NCI-H748 treated with DMSO at 0.1 percent for 48 hours (cell line): ENCODE measurements at regions not wholly inside any gene's neighbourhood (a gene's known extent, or its start where the extent isn't known, plus 50 kb on each side); places are given as distances from the start of the nearest gene placed in this dataset.

Source experiments
- DNase-seq: peaks from one replicate; lab custom pipeline; 2025; lab: John Stamatoyannopoulos, UW

DNA sequence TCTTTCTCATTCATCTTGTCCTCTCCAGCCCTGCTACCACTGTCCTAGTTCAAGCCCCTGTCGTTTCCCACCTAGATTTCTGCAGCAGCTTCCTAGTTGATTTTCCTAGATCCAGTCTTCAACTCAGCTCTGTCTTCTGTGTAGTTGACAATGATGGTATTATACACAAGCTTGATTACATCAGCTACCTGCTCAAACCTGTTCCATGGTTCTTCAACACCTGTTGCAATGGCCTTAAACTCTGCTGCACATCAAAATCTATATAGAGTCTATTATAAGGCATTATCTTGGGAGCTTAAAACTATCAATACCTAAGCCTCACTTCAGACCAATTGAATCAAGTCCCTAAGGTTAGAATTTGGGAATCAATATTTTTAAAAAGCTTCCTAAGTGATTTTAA is 71.7 kb upstream of the PELI2 start:
- DNase-seq, result no peak

DNA sequence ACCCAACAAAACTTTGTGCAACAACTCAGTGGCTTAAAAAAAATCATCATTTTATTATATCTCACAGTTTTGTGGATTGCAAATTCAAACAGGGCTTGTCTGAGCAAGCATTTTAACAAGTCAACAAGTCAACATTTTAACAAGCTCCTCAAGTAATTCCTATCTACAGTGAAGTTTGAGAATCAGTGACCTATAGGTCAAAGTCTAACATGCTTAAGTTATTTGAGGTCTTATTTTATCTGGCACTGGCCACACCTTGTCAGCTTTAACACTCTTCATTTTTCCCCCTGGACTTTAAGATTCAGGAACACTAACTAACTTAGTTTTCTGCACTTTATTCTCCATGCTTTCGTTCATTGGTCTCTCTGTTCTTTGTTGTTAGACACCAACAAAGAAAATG is 71.2 kb upstream of the PELI2 start:
- DNase-seq, result no peak

DNA sequence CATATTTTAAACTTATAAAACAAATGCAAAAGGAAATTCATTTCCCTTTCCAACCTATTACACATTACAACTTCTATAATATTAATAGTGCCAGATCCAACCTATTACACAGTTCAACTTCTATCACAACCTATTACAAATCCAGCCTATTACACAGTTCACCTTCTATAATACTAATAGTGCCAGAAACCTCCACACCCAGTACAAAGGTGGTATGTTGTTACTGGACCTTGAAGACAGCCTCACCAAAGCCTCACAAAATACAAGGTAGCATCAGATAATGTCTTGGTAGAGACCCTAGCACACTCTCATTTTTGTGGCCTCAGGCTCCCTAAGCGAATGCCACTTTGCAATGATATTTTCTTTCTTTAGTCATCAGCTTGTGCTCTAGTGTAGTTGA is 68.7 kb upstream of the PELI2 start:
- DNase-seq, result no peak

DNA sequence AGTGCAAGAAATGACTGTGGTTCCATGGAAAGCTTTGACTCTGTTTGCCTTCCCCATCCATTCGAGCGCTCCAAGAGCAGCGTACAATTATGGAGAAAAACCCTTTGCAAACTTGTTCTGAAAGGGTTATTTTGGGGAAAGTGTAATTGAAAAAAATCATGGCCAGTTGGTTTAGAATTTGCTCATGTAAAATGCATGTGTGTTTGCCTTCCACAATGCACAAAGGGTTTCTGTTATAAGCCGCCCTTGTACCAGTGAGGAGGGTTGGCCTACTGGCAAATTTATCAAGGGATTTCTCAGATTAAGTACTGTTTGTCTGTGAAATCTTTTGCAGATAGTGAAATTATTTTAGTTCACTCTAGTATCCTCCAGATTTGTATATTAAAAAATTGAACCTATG is 62.7 kb upstream of the PELI2 start:
- DNase-seq, result no peak

DNA sequence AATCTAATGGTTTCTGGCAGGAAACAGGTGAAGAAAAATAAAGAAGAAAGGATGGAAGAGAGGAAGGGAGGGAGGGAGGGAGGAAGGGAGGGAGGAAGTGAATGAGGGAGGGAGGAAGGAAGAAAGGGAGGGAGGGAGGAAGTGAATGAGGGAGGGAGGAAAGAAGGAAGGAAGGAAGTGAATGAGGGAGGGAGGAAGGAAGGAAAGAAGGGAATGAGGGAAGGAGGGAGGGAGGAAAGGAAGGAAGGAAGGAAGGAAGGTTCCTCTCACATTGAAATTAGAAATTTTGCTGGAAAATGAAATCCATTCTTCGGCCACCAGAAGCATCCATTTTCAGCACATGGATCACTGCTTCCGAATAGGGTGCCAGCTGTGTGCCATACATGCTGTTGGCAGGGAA is 62.2 kb upstream of the PELI2 start:
- DNase-seq, result no peak

DNA sequence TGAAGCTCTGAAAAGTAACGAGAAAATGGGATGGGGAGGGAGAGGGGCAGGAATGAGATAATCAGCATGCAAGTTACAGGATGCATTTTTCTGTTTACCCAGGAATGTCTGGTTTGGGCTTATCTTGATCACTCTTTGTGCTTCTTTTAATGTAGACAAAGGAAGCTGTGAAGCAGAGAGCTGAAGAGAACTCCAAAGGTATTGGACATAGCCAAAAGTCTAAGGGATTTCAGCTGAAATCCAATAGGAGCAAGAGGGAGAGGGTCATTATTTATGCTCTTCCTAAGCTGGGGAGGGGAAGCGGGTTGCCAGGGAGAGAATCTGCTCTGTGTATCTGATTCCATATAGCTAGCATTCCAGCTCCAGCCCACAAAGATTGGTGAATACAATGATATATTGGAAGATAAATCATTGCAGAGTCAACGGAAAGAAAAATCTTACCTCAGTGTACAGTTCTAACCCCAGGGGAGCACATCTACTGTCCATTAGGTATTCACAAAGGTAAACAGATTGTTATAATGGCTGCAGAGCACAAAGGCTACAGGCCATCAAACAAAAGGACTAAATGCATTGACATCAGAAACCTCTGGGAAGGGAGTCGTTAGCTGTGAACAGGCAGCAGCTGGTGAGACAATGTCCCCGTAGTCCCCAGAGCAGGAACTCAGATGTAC is 61.0 kb upstream of the PELI2 start:
- peak; percentile 98 for DNase-seq

DNA sequence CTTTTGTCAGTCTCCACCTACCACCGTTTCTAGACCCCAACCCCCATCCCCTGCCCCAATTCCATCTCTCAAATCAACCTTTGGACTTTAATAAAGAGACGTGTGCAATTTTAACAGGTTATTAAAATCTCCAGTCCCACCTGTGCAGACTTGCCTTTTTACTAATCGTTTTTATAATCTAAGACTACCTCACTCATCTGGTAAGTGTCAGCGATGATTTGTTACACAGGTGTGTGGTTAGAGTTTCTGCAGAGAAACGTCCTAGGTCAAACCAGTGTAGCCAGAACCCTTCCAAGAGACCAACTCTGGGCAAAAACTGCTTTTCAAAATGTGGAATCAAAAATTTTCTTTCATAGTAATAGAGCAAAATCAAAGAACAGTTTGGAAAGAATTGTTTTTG is 60.4 kb upstream of the PELI2 start:
- DNase-seq, result no peak

DNA sequence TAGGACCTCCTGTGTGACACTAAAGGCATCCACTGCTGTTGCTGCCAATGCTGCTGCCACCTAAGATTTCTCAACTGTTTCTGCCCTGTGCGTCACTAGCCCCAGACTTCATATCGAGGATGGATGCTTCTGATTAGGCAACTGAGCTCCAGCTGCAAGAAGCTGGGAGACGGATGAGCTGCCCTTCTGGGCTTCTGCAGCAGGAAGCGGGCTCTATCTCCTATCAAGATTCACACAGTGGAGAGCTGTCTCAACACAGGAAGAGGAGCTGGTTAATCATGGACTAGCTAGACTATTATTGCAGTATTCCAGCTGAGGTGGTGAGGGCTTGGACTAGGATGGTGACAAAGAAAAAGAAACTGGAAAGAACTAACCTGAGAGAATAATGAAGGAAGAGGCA is 59.2 kb upstream of the PELI2 start:
- DNase-seq, result no peak

DNA sequence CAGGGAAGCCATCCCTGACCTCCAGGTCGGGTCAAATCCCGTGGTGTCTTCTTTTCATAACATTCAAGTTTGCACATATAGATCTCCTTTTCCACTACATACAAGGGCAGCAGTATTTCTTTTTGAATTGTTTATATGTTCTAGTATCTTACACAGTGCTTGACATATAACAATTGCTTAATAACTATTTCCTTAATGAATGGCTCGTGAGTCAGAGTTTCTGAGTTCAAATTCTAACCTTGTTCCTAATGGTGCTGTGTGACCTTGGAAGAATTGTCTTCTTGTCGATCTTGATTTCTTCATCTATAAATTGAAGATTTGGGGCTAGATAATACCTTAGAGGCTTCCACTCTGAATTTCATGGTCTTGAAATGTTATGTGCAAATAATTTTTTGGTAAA is 57.2 kb upstream of the PELI2 start:
- DNase-seq, result no peak

DNA sequence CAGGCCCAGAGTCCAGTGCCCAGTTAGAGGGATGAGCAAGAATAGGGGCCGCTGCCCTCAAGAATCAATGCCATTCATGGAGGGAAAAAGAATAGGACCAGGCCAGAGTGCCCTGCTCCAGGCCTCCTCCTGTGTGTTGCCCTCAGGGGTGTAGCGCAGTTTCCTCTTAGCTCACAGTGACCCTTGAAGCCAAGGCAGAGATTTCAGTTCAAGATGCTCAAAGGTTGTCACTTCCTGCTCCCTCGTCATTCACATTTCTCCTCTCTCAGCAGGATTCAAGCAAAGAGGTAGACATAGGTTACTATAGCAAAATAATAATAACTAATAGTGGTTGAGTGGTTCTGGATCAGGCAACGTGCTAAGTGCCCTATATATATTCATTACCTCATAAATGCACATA is 55.1 kb upstream of the PELI2 start:
- no peak for DNase-seq

DNA sequence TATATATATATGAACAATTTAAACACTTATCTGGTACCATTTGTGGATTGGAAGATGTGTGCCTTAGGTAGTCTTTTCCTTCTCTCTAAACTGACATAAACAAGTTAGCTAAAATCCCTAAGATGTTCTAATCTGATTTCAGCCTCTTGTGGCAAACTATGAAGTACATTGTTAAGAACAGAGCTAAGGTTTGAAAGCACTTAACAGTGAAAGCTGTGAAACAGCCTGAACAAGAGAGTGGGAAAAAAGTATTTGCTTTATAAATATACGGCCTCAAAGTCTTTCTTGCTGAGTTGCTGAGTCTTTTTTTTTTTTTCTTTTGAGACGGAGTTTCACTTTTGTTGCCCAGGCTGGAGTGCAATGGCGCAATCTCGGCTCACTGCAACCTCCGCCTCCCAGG is 53.7 kb upstream of the PELI2 start:
- DNase-seq, result no peak

DNA sequence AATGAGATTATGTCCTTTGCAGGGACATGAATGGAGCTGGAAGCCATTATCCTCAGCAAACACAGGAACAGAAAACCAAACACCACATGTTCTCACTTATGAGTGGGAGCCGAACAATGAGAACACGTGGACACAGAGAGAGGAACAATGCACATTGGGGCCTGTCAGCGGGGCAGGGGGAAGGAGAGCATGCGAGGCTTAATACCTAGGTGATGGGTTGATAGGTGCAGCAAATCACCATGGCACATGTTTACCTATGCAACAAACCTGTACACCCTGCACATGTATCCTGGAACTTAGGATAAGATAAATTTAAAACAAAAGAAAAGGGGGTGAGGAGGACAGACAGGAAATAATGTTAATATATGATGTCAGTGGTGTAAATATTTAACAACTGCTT is 53.0 kb upstream of the PELI2 start:
- peak; percentile 43 for DNase-seq

DNA sequence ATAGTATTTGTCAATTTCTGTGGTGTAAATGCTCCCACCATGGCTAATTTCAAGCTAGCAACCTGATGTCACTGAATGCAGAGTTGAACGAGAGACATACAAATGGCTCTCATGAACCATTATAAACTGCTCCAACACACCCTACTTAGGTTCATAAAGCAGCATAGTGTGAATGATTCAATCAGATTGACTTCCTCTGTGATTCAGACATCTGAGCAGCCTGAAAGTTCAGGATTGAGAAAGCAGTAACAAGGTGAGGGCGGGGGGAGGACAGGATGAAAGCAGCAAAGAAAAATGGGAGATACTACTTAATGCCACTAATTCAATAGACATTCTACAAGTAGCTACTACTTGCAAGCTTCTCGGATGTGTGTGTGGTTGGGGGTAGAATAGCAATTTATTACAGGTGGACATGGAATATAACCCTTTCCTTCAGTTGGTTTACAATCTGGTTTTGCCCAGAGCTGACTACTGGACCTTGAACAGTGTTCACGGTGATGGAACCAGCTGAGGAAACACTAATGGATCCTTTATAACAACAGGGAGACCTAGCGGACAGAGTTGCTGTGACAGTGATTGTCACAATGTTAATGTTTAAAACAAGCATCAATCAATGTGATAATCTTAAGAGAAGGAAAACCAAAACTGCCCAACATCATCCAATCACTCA is 52.5 kb upstream of the PELI2 start:
- no peak for DNase-seq
